CD4-positive, alpha-beta memory T cell (primary cell): ENCODE measurements at regions not wholly inside any gene's neighbourhood (a gene's known extent, or its start where the extent isn't known, plus 50 kb on each side); places are given as distances from the start of the nearest gene placed in this dataset.

Experiments
- CTCF ChIA-PET: fragments of 350-600 bp; sonication (Branson Sonifier 250); formaldehyde crosslinking; loops from one replicate; lab custom pipeline; 2021; ENCODE audit warnings: inconsistent platforms; ENCODE audit not compliant: partially characterized antibody; lab: Charles Lee
- POLR2A ChIA-PET: fragments of 350-600 bp; sonication (Branson Sonifier 250); formaldehyde crosslinking; loops from one replicate; lab custom pipeline; 2021; ENCODE audit not compliant: partially characterized antibody; lab: Charles Lee
- DNase-seq, 5 donors: peaks; one replicate each; pipeline versions ENCODE4 v3.0.0 to v3.0.0-alpha.2; 2020 to 2022; ENCODE audit warnings: mixed read lengths in 1 of 5
- H3K27ac ChIP-seq: one replicate; pipeline ENCODE4 v1.7.0; 2013; ENCODE audit warnings: low read depth, low read length
- H3K27me3 ChIP-seq: 2 replicates; pipeline ENCODE4 v1.7.0; 2013; ENCODE audit warnings: mild to moderate bottlenecking, low read length, moderate library complexity; ENCODE audit not compliant: insufficient read depth
- H3K36me3 ChIP-seq: 2 replicates; pipeline ENCODE4 v1.7.0; 2013; ENCODE audit warnings: mild to moderate bottlenecking, low read length, moderate library complexity; ENCODE audit not compliant: insufficient read depth
- H3K4me1 ChIP-seq: 2 replicates; pipeline ENCODE4 v1.7.0; 2013; ENCODE audit warnings: mild to moderate bottlenecking, low read length, moderate library complexity; ENCODE audit not compliant: insufficient read depth
- H3K4me3 ChIP-seq, 2 donors: one replicate each; pipeline ENCODE4 v1.7.0; 2013; ENCODE audit warnings: low read length in 2 of 2, mild to moderate bottlenecking in 1 of 2
- H3K9me3 ChIP-seq, 2 donors: one replicate each; pipeline ENCODE4 v1.7.0; 2013; ENCODE audit warnings: low read length in 2 of 2, control low read depth in 1 of 2; ENCODE audit not compliant: control insufficient read depth in 1 of 2
- H3K27ac Mint-ChIP-seq, 7 donors: one replicate each; pipeline ENCODE4 v1.8.0; 2020 to 2021; ENCODE audit warnings: mixed read lengths in 7 of 7, mild to moderate bottlenecking in 6 of 7, inconsistent platforms in 3 of 7, moderate library complexity in 3 of 7
- H3K27me3 Mint-ChIP-seq, 2 donors: one replicate each; pipeline ENCODE4 v1.8.0; 2020 to 2021; ENCODE audit warnings: mixed read lengths in 2 of 2
- H3K36me3 Mint-ChIP-seq, 2 donors: one replicate each; pipeline ENCODE4 v1.8.0; 2020 to 2021; ENCODE audit warnings: mixed read lengths in 2 of 2, inconsistent platforms in 1 of 2, mild to moderate bottlenecking in 1 of 2
- H3K4me1 Mint-ChIP-seq, 4 donors: one replicate each; pipeline ENCODE4 v1.8.0; 2020 to 2021; ENCODE audit warnings: mixed read lengths in 4 of 4, mild to moderate bottlenecking in 1 of 4
- H3K4me3 Mint-ChIP-seq, 8 donors: one replicate each; pipeline ENCODE4 v1.8.0; 2020 to 2021; ENCODE audit warnings: mixed read lengths in 8 of 8, mild to moderate bottlenecking in 7 of 8, moderate library complexity in 6 of 8, inconsistent platforms in 3 of 8
- H3K9me3 Mint-ChIP-seq, 8 donors: one replicate each; pipeline ENCODE4 v1.8.0; 2020 to 2021; ENCODE audit warnings: mixed read lengths in 8 of 8, mild to moderate bottlenecking in 5 of 8, inconsistent platforms in 3 of 8, moderate library complexity in 1 of 8
- intact Hi-C: fragments of 100-400 bp; cut with micrococcal nuclease; formaldehyde crosslinking; loops from one replicate; pipeline ENCODE4 v1.15.1; 2023

DNA sequence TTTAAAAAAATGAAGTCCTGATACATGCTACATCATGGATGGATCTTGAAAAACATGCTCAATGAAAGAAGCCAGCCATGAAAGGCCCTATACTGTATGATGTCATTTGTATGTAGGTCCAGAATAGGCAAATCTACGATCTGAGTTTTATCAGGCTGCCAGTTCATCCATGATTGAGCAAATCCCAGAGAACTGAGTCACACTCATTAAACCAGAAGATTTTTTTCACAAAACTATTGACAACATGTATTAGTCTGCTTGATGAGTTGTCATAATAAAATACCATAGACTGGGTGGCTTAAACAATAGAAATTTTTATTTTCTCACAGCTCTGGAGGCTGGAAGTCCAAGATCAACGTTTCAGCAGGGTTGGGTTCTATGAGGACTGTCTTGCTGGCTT is 130.7 kb downstream of the MREG start:
- H3K27me3 ChIP-seq: no peaks in the 10 kb centered on the region
- no peaks in the 10 kb centered on the region for H3K4me1 ChIP-seq
- no peaks in the 10 kb centered on the region for H3K9me3 ChIP-seq
- POLR2A ChIA-PET: no interaction called here
- H3K27ac ChIP-seq: no peak overlapping the region
- Mint-ChIP-seq H3K27me3 (peaks cover 4 to 6% of the 10 kb centered on the region in 2 donors), H3K36me3 (no peaks in the 10 kb centered on the region), H3K9me3 (no peaks in the 10 kb centered on the region), H3K4me1 (no peaks in the 10 kb centered on the region), H3K4me3 (no peak overlapping the region), H3K27ac (no peak overlapping the region)
- H3K36me3 ChIP-seq: no peaks in the 10 kb centered on the region
- CTCF ChIA-PET: no interaction called here
- no peak overlapping the region for H3K4me3 ChIP-seq
- intact Hi-C loops: no loop called here
- no peak for DNase-seq

DNA sequence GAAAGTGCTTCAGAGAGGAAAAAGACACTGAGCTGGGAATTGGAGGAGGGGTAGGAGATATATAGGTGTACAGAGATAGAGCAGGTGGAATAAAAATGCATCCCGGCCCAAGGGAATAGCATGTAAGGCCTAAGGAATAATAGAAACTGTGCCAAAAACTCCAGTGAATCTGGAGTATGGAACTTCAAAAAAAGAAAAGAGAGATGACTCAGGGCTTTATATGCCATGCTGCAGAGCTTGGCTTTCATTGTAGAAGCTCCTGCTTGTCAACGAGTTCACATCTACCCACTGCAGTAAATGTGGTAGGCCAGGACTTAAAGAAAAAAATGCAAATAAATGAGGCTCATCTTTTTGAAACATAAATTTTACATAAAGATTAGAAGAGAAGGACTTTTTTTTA is 131.8 kb downstream of the MREG start:
- DNase-seq: no peak
- no peak overlapping the region for H3K4me3 Mint-ChIP-seq
- CTCF ChIA-PET: no interaction called here
- POLR2A ChIA-PET: no interaction called here
- Histone ChIP-seq H3K27ac (no peak overlapping the region), H3K4me1 (no peaks in the 10 kb centered on the region), H3K36me3 (no peaks in the 10 kb centered on the region), H3K4me3 (no peak overlapping the region), H3K9me3 (no peaks in the 10 kb centered on the region), H3K27me3 (no peaks in the 10 kb centered on the region)
- intact Hi-C loops: no loop called here
- peak overlapping the region in 1 of 7 donors; percentile 16 for H3K27ac Mint-ChIP-seq
- H3K9me3 Mint-ChIP-seq: peaks cover 0 to 3% (median 0%) of the 10 kb centered on the region in 8 donors
- H3K27me3 Mint-ChIP-seq: peaks cover 2 to 10% of the 10 kb centered on the region in 2 donors
- H3K36me3 Mint-ChIP-seq: no peaks in the 10 kb centered on the region
- H3K4me1 Mint-ChIP-seq: no peaks in the 10 kb centered on the region

DNA sequence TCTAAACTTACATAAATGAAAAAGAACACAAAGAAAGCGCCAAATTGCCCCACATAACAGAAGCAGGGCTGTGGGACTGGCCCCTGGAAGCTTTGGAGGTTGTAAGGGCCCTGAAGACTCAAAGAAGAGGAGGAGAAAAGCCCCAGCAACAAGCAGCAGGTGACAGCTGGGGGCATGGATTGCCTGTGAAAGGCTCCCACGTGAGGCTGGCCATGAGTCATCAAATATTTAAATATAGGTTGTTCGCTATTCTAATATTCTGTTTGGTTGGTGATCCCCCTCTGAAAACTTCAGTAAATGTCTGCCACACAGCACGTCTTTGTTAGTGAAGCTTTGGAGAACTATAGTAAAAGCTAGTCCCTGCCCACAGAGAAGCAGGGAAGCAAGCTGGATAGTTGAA is 132.4 kb downstream of the MREG start:
- ChIA-PET CTCF (no interaction called here), POLR2A (no interaction called here)
- Mint-ChIP-seq H3K4me3 (no peak overlapping the region), H3K27me3 (peaks cover 2 to 11% of the 10 kb centered on the region in 2 donors), H3K36me3 (no peaks in the 10 kb centered on the region), H3K9me3 (peaks cover 0 to 3% (median 0%) of the 10 kb centered on the region in 8 donors), H3K4me1 (no peaks in the 10 kb centered on the region), H3K27ac (no peak overlapping the region)
- no peak overlapping the region for H3K27ac ChIP-seq
- no peak for DNase-seq
- H3K4me3 ChIP-seq: no peak overlapping the region
- H3K9me3 ChIP-seq: no peaks in the 10 kb centered on the region
- H3K27me3 ChIP-seq: no peaks in the 10 kb centered on the region
- no peaks in the 10 kb centered on the region for H3K4me1 ChIP-seq
- no peaks in the 10 kb centered on the region for H3K36me3 ChIP-seq
- intact Hi-C loops: no loop called here

GRCh38 chr2:215879977-215880940 is 133.1 kb downstream of the MREG start:
- H3K36me3 Mint-ChIP-seq: no peaks in the 10 kb centered on the region
- intact Hi-C loops: no loop called here

DNA sequence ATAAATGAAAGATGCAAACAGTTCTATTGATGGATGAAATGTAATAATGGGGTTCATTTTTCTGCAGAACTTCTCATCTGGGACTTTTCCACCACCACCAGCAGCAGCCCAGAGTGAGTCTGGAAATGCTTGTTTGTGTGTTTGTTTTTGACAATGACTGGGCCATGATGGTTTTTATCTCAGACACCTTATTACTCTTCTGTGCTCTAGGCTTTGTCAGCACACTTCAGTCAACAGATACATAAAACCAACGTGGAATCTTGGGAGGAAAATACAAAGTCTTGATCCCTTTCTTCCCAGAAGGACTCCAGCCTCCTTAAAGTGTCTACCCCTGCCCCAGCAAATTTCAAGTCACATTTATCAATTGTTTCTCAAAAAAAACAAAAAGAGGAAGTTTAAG is 134.0 kb downstream of the MREG start:
- POLR2A ChIA-PET: no interaction called here
- intact Hi-C loops: no loop called here
- CTCF ChIA-PET: no interaction called here
- H3K4me3 Mint-ChIP-seq: no peak overlapping the region
- H3K27me3 Mint-ChIP-seq: peaks cover 3 to 11% of the 10 kb centered on the region in 2 donors
- no peaks in the 10 kb centered on the region for H3K4me1 ChIP-seq
- no peak overlapping the region for H3K4me3 ChIP-seq
- no peaks in the 10 kb centered on the region for H3K9me3 ChIP-seq
- DNase-seq: no peak
- H3K27ac Mint-ChIP-seq: no peak overlapping the region
- no peak overlapping the region for H3K27ac ChIP-seq
- peaks cover 0 to 3% (median 0%) of the 10 kb centered on the region in 8 donors for H3K9me3 Mint-ChIP-seq
- H3K36me3 ChIP-seq: no peaks in the 10 kb centered on the region
- no peaks in the 10 kb centered on the region for H3K27me3 ChIP-seq
- H3K36me3 Mint-ChIP-seq: no peaks in the 10 kb centered on the region
- no peaks in the 10 kb centered on the region for H3K4me1 Mint-ChIP-seq

More at GRCh38 chr2:215879977-215880940, 133.1 kb downstream of the MREG start:
- Histone ChIP-seq H3K27ac (no peak overlapping the region), H3K4me3 (no peak overlapping the region), H3K9me3 (no peaks in the 10 kb centered on the region), H3K36me3 (no peaks in the 10 kb centered on the region), H3K4me1 (no peaks in the 10 kb centered on the region), H3K27me3 (no peaks in the 10 kb centered on the region)
- ChIA-PET CTCF (no interaction called here), POLR2A (no interaction called here)
- no peaks in the 10 kb centered on the region for H3K4me1 Mint-ChIP-seq
- peaks cover 2 to 11% of the 10 kb centered on the region in 2 donors for H3K27me3 Mint-ChIP-seq
- peaks cover 0 to 3% (median 0%) of the 10 kb centered on the region in 8 donors for H3K9me3 Mint-ChIP-seq
- H3K27ac Mint-ChIP-seq: no peak overlapping the region
- H3K4me3 Mint-ChIP-seq: no peak overlapping the region
- DNase-seq: no peak

- H3K9me3 Mint-ChIP-seq: peaks cover 0 to 3% (median 0%) of the 10 kb centered on the region in 8 donors
- H3K4me1 Mint-ChIP-seq: no peaks in the 10 kb centered on the region
- Histone ChIP-seq H3K4me3 (no peak overlapping the region), H3K9me3 (no peaks in the 10 kb centered on the region), H3K27me3 (no peaks in the 10 kb centered on the region), H3K36me3 (no peaks in the 10 kb centered on the region), H3K4me1 (no peaks in the 10 kb centered on the region), H3K27ac (no peak overlapping the region)
- no peak for DNase-seq
- H3K27ac Mint-ChIP-seq: no peak overlapping the region
- H3K36me3 Mint-ChIP-seq: no peaks in the 10 kb centered on the region
- H3K27me3 Mint-ChIP-seq: peaks cover 3 to 11% of the 10 kb centered on the region in 2 donors
- ChIA-PET CTCF (no interaction called here), POLR2A (no interaction called here)
- intact Hi-C loops: no loop called here
- no peak overlapping the region for H3K4me3 Mint-ChIP-seq
Measured at GRCh38 chr2:215878476-215879063, 134.8 kb downstream of the MREG start.

DNA sequence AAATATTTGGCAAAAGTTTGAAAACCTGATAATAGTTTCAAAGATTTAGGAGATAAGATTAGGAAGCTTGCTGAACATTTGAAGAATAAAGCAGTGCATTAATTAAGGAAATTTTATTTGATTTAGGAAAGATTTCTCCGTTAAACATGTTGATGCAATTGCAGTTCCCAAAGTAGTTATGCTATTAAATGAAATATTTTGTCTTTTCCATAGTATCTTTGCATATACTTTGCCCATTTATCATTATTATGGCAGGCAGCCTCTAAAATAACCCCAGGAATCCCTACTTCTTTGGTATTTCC is 136.5 kb downstream of the MREG start:
- Mint-ChIP-seq H3K4me3 (no peak overlapping the region), H3K36me3 (no peaks in the 10 kb centered on the region), H3K27me3 (peaks cover 3 to 6% of the 10 kb centered on the region in 2 donors), H3K4me1 (no peaks in the 10 kb centered on the region), H3K27ac (no peak overlapping the region), H3K9me3 (peaks cover 0 to 3% (median 0%) of the 10 kb centered on the region in 8 donors)
- Histone ChIP-seq H3K27me3 (no peaks in the 10 kb centered on the region), H3K9me3 (no peaks in the 10 kb centered on the region), H3K4me1 (no peaks in the 10 kb centered on the region), H3K4me3 (no peak overlapping the region), H3K27ac (no peak overlapping the region), H3K36me3 (no peaks in the 10 kb centered on the region)
- no peak for DNase-seq
- CTCF ChIA-PET: no interaction called here
- POLR2A ChIA-PET: no interaction called here
- intact Hi-C loops: no loop called here
